Uterus (tissue), 2 donors: ENCODE measurements at regions not wholly inside any gene's neighbourhood (a gene's known extent, or its start where the extent isn't known, plus 50 kb on each side); places are given as distances from the start of the nearest gene placed in this dataset.

ENCODE experiments used
- CTCF ChIP-seq, 4 experiments: fragments of 200-600 bp in 2 of 4; fragments of 450-650 bp in 2 of 4; sonication (generic) in 2 of 4; IDR thresholded peaks; one replicate each; pipeline ENCODE4 v1.5.1; 2016 to 2019; ENCODE audit warnings: antibody characterized with exemption in 4 of 4, mild to moderate bottlenecking in 2 of 4, moderate library complexity in 1 of 4
- POLR2A ChIP-seq, 2 donors: fragments of 450-650 bp; IDR thresholded peaks; one replicate each; pipeline ENCODE4 v1.6.1; 2016; ENCODE audit warnings: antibody characterized with exemption in 2 of 2, mild to moderate bottlenecking in 1 of 2, moderate library complexity in 1 of 2

GRCh38 chrX:13927175-13927574 lies 102.5 kb downstream of the GEMIN8 start:
- no peak for TF ChIP-seq CTCF (IDR thresholded peaks at IDR 0.05)
- no peak for TF ChIP-seq POLR2A (IDR thresholded peaks at IDR 0.05)
